Aorta (tissue), 5 donors: ENCODE measurements at regions not wholly inside any gene's neighbourhood (a gene's known extent, or its start where the extent isn't known, plus 50 kb on each side); places are given as distances from the start of the nearest gene placed in this dataset.
A peak's percentile ranks its signal among the peaks of the same experiment; 100 is the strongest.

ENCODE experiments used
- ATAC-seq: fragments of 200-7000 bp; cut with Tn5 transposase; one replicate; pipeline ENCODE4 v1.9.1; 2022; ENCODE audit warnings: moderate library complexity; ENCODE audit not compliant: low FRiP score
- DNase-seq, 2 donors: peaks; one replicate each; pipeline ENCODE4 v3.0.0-alpha.2; 2020
- H3K27ac ChIP-seq, 2 donors: one replicate each; pipeline ENCODE4 v1.5.1; 2013; ENCODE audit warnings: low read length in 2 of 2, mild to moderate bottlenecking in 2 of 2, moderate library complexity in 2 of 2, control low read depth in 1 of 2, inconsistent platforms in 1 of 2, low read depth in 1 of 2
- H3K27me3 ChIP-seq, 2 donors: one replicate each; pipeline ENCODE4 v1.6.1; 2013; ENCODE audit warnings: control low read depth in 1 of 2, low read length in 1 of 2, mild to moderate bottlenecking in 1 of 2, moderate library complexity in 1 of 2; ENCODE audit not compliant: insufficient read depth in 2 of 2, control insufficient read depth in 1 of 2
- H3K36me3 ChIP-seq, 2 donors: one replicate each; pipeline ENCODE4 v1.6.1; 2013; ENCODE audit warnings: control low read depth in 1 of 2, low read length in 1 of 2, mild to moderate bottlenecking in 1 of 2; ENCODE audit not compliant: insufficient read depth in 2 of 2, control insufficient read depth in 1 of 2
- H3K4me1 ChIP-seq, 2 donors: one replicate each; pipeline ENCODE4 v1.6.1; 2013; ENCODE audit warnings: low read length in 2 of 2, control low read depth in 1 of 2, mild to moderate bottlenecking in 1 of 2, moderate library complexity in 1 of 2; ENCODE audit not compliant: insufficient read depth in 2 of 2, control insufficient read depth in 1 of 2
- H3K4me3 ChIP-seq, 2 donors: one replicate each; pipeline ENCODE4 v1.5.1; 2013; ENCODE audit warnings: low read length in 2 of 2, control low read depth in 1 of 2, mild to moderate bottlenecking in 1 of 2
- H3K9me3 ChIP-seq: one replicate; pipeline ENCODE4 v1.6.1; 2013; ENCODE audit warnings: mild to moderate bottlenecking, low read length; ENCODE audit not compliant: control insufficient read depth
- WGBS, 2 donors: extraction: QIAGEN DNeasy Blood & Tissue Kit; methylation state at CpG; one replicate each; pipeline ENCODE4 v1.1.7; 2013; 5-methylcytosine and 5-hydroxymethylcytosine counted together
- intact Hi-C, 2 donors: fragments of 100-400 bp; cut with DNase I; formaldehyde crosslinking; loops; one replicate each; pipeline versions ENCODE4 v1.14.2 to v1.15.0; 2022
- donor health status: healthy with polysubstance abuse.
- donor health status: Bipolar disorder and iron deficiency.
- donor health status: DM: no; HTN: no; CAD: no.
- donor health status: DM: no; HTN: no; CAD: no.
- donor health status: DM: yes; HTN: yes; CAD: no.

DNA sequence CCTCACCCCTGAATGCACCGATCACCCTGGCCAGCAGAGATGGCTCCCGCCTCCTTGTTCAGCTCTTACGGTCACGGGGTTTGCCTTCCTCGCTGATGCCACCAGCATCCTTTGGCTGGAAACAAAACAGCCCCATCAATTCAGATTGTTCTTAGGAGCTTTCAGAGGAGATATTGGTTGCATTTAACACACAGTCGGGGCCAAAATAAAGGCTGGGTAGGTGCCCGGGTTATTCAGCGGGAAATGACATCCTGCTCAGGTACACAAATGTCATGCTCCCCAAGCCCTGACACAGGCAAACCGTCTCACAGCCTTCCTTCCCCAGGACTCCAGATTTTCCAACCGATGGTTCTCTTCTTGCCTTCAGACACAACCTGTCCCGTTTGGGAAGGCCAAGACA is 62.4 kb upstream of the MEF2A start:
- WGBS, 2 donors: 96 to 98% methylated on average over 11 of the region's 11 CpGs
- intact Hi-C loops: loop anchor here in 1 of 2 donors (10.0 kb wide), 1 partner anchor 61 kb away; the partner anchor contains the start of gene MEF2A
- Histone ChIP-seq H3K36me3 (no peaks in the 10 kb centered on the region), H3K4me1 (no peaks in the 10 kb centered on the region), H3K27me3 (no peaks in the 10 kb centered on the region), H3K9me3 (no peaks in the 10 kb centered on the region), H3K4me3 (no peak overlapping the region), H3K27ac (no peak overlapping the region)
- DNase-seq (no peak), ATAC-seq (no peak)

DNA sequence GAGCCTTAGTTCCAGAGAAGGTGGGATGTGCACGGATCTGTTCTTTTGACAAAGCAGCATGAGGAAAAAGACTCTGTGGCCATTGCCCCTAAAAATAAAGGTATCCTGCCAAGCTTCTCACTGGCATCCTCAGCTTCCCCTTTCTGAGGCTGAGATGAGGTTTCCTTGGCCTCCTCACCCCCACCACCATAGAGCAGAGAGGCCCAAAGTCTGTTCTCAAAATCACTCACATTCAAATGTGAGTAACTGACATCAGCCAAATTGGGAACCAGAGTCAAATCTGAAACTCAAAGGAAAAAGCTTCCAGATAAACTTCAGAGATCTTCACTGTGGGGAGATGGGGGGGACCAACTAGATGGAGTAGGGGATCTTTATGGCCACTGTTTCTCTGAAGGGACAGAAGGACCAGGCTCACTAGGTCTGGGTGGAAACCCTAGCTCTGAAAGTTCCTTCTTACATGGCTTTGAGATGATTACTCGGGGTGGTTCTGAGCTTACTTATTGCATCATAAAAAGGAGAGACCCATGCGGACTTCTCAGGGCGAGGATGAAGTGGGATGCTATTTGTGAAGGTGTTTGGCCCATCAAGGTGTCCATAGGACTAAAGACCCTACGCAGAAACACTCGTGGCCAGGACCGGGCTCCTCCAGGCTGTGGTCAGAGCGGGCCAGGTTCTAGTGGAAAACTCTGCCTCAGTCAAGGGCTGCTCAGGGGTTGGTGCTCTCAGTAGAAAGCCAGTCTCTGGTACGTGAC is 61.5 kb upstream of the MEF2A start:
- no peaks in the 10 kb centered on the region for H3K27me3 ChIP-seq
- ATAC-seq: no peak
- intact Hi-C loops: loop anchor here in 1 of 2 donors (10.0 kb wide), 1 partner anchor 61 kb away; the partner anchor contains the start of gene MEF2A
- no peak overlapping the region for H3K4me3 ChIP-seq
- no peak for DNase-seq
- no peak overlapping the region for H3K27ac ChIP-seq
- no peaks in the 10 kb centered on the region for H3K9me3 ChIP-seq
- H3K36me3 ChIP-seq: no peaks in the 10 kb centered on the region
- WGBS, 2 donors: 91 to 94% methylated on average over 9 of the region's 9 CpGs
- no peaks in the 10 kb centered on the region for H3K4me1 ChIP-seq

DNA sequence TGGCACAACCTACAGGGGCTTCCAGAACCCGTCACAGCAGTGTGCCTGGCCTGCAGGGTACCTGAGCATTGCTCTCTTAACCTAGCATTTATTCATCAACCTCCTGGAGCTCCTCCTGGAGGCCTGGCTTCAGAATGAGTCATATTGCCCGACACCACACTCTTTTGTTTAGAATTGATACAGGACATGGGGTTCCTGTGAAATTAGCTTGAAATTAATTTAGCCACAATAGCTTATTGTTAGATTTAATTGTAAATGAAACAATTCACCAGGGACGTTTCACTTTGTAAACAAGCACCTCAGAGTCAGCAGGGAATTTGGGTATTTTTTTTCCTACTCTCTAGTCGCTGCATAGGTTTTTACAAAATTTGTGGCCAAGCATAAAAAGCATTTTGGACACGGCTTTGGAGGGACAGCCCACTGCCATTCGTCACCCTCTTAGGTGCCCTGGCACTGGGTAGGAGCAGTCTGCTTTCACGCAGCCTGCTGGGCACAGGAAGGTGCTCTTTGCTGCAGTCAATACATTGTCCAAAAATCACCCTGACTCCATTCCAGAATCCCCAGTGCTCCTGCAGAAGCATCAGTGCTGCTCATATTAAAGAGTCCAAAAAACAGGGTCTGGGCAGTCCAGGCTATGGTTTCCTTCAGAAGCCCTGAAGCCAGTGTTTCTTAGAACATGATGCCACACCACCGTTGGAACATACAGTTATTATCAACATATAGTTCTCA is 60.8 kb upstream of the MEF2A start:
- no peaks in the 10 kb centered on the region for H3K4me1 ChIP-seq

DNA sequence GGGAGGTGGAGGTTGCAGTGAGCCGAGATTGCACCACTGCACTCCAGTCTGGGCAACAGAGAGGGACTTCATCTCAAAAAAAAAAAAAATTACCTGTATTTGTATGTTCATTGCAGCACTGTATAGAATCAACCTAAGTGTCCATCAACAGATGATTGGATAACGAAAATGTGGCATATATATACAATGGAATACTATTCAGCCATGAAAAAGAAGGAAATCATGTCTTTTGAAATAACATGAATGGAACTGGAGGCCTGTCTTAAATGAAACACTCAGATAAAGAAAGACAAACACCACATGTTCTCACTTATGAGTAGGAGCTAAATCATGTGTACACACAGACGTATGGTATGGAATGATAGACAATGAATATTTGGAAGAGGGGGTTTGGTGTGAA is 59.4 kb upstream of the MEF2A start:
- no peak for DNase-seq
- Histone ChIP-seq H3K27ac (no peak overlapping the region), H3K36me3 (no peaks in the 10 kb centered on the region), H3K27me3 (no peaks in the 10 kb centered on the region), H3K4me3 (no peak overlapping the region), H3K9me3 (no peaks in the 10 kb centered on the region), H3K4me1 (no peaks in the 10 kb centered on the region)
- ATAC-seq: no peak
- intact Hi-C loops: loop anchor here in 1 of 2 donors (10.0 kb wide), 1 partner anchor 58 kb away; the partner anchor contains the start of gene MEF2A
- WGBS, 2 donors: 96 to 99% methylated on average over 3 of the region's 3 CpGs

More for the DNA sequence above, 60.8 kb upstream of the MEF2A start:
- Histone ChIP-seq H3K36me3 (no peaks in the 10 kb centered on the region), H3K27me3 (no peaks in the 10 kb centered on the region), H3K9me3 (no peaks in the 10 kb centered on the region), H3K4me3 (no peak overlapping the region), H3K27ac (no peak overlapping the region)
- WGBS, 2 donors: 58 to 61% methylated on average over 8 of the region's 8 CpGs
- ATAC-seq (no peak), DNase-seq (no peak)
- intact Hi-C loops: loop anchor here in 1 of 2 donors (10.0 kb wide), 1 partner anchor 60 kb away; the partner anchor contains the start of gene MEF2A

DNA sequence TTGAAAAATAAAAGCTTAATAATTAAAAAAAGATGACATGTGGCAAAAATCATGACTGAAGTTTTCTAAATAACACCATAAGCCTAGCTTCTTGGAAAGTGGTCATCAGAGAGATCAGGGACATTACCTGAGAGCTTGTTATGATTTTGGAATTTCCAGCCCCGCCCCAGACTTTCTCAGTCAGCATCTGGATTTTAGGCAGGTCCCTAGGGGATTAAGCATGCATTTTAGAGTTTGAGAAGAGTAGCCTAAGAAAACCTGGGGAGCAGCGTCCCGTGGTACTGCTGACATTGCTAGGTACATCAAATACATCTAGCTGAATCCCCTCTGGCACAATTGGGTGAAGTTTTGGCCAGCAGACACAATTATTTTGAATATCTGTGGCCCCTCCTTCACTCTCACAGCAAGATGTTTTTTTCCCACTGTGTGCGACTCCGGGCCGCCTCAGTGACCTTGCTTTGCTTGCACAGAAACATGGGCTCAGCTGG is 58.7 kb upstream of the MEF2A start:
- 18 to 22% methylated on average over 6 of the region's 6 CpGs for WGBS, 2 donors
- no peak for ATAC-seq
- Histone ChIP-seq H3K4me1 (no peaks in the 10 kb centered on the region), H3K27ac (peak overlapping the region; percentile 4 to 93), H3K27me3 (no peaks in the 10 kb centered on the region), H3K9me3 (no peaks in the 10 kb centered on the region), H3K4me3 (no peak overlapping the region), H3K36me3 (no peaks in the 10 kb centered on the region)
- intact Hi-C loops: loop anchor here in 1 of 2 donors (10.0 kb wide), 1 partner anchor 58 kb away; the partner anchor contains the start of gene MEF2A
- DNase-seq: no peak

DNA sequence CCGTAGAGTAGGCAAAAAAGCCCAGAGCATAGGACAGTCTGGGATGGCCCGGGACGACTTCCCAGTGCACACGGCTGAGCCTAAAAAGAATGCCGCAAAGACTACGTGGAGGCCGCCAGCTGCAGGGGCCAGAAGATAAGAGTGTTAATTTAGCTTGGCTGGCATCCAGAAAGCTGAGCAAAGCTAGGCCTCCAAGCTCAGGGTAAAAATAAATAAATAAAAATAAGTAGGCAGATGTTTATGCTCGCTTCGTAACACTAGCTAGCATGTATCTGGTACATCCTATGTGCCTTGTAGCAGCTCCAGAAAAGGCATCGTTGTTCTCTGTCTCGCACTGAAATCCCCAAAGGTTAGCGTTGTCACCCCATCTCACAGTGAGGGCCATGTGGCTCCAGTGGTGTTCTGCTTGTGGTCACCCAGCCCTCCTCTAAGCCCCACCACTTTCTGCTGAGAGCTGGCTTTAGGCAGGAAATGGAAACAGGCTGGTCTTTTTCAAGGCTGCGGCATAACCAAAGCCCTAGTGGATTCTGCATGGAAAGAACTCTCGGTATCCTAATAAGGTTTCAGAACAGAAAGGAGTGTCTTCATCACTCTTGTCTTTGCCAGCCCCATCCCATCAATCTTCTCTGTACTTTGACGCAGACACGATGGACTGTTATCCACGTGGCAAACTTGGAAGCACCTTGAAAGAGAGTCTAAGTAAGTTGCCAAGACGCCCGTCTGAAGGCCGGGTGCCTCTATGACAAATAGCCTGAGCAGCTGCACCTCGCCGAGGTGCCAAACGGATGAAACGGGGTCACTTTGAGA is 58.1 kb upstream of the MEF2A start:
- H3K4me1 ChIP-seq: no peaks in the 10 kb centered on the region
- 1 to 4% methylated on average over 24 of the region's 24 CpGs for WGBS, 2 donors
- H3K4me3 ChIP-seq: no peak overlapping the region
- intact Hi-C loops: loop anchor here in 1 of 2 donors (10.0 kb wide), 1 partner anchor 57 kb away; the partner anchor contains the start of gene MEF2A
- ATAC-seq: peak; percentile 67
- DNase-seq: peak in 1 of 2 donors; percentile 72
- peak overlapping the region; percentile 10 to 93 for H3K27ac ChIP-seq
- H3K9me3 ChIP-seq: no peaks in the 10 kb centered on the region
- no peaks in the 10 kb centered on the region for H3K36me3 ChIP-seq
- no peaks in the 10 kb centered on the region for H3K27me3 ChIP-seq

DNA sequence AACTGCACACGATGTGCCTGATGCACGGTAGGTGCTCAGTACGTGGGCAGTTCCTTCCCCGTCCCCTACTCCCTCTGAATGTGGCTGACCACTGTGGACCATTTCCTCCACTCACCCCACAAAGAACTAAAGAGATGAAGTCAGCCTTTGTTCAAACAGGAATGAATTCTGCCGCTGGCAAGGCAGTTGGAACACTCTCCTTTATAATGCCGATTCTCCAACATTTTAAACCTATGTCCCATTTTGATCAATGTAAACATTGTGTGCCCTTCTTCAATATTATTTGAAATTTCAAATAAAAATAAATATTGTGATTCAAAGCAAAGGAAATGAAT is 57.5 kb upstream of the MEF2A start:
- Histone ChIP-seq H3K36me3 (no peaks in the 10 kb centered on the region), H3K4me3 (no peak overlapping the region), H3K27me3 (no peaks in the 10 kb centered on the region), H3K4me1 (no peaks in the 10 kb centered on the region), H3K27ac (peak overlapping the region in 1 of 2 donors; percentile 93), H3K9me3 (no peaks in the 10 kb centered on the region)
- intact Hi-C loops: loop anchor here in 1 of 2 donors (10.0 kb wide), 1 partner anchor 57 kb away; the partner anchor contains the start of gene MEF2A
- no peak for ATAC-seq
- 2 to 8% methylated on average over 6 of the region's 6 CpGs for WGBS, 2 donors
- DNase-seq: no peak

DNA sequence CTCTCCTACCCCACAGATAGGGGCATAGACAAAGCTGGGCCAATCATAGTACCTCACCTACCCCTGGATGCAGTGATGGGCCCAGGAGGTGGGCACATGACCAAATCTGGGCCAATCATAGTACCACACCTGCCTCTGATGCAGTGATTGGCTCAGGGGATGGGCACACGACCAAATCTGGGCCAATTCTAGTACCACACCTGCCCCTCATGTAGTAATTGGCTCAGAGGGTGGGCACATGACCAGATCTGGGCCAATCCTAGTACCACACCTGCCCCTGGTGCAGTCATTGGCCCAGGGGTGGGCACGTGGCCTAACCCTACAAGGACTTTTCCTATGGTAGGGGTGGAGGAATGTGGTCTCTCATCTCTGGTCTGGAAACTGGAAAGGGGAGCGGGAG is 56.9 kb upstream of the MEF2A start:
- Histone ChIP-seq H3K4me1 (no peaks in the 10 kb centered on the region), H3K27ac (no peak overlapping the region), H3K4me3 (no peak overlapping the region), H3K9me3 (no peaks in the 10 kb centered on the region), H3K36me3 (no peaks in the 10 kb centered on the region), H3K27me3 (no peaks in the 10 kb centered on the region)
- WGBS, 2 donors: 93 to 99% methylated on average over 3 of the region's 3 CpGs
- no peak for DNase-seq
- no peak for ATAC-seq
- intact Hi-C loops: loop anchor here in 1 of 2 donors (10.0 kb wide), 1 partner anchor 56 kb away; the partner anchor contains the start of gene MEF2A
